DND-41 (cell line): ENCODE measurements at regions not wholly inside any gene's neighbourhood (a gene's known extent, or its start where the extent isn't known, plus 50 kb on each side); places are given as distances from the start of the nearest gene placed in this dataset.

Source experiments
- EZH2 ChIP-seq: IDR thresholded peaks from 3 replicates; pipeline ENCODE4 v1.6.1; 2012; ENCODE audit warnings: borderline replicate concordance, low read depth, mild to moderate bottlenecking, moderate library complexity, low read length, inconsistent platforms; ENCODE audit not compliant: severe bottlenecking
- TF ChIP-seq, protein P1 (sequence below): IDR thresholded peaks from 2 replicates; pipeline ENCODE4 v1.5.1; 2012; ENCODE audit warnings: borderline replicate concordance, low read length, moderate library complexity, mild to moderate bottlenecking; ENCODE audit not compliant: poor library complexity, severe bottlenecking; ENCODE audit errors: extremely low read depth

DNA sequence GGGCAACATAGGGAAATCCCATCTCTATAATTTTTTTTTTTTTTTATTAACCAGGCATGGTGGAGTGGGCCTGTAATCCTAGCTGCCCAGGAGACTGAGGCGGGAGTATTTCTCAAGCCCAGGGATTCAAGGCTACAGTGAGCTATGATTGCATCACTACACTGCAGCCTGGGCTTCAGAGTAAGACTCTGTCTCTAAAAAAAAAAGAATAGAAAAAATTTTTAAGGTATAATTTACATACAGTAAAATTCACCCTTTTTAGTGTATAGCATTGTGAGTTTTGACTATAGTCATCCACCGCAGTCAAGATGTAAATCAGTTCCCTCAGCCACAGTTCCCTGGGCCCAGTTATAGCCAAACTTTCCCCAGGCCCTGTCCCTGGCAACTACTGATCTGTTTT is 57.1 kb upstream of the MSH6 start:
- TF ChIP-seq EZH2, result no peak
- TF ChIP-seq, protein P1, sequence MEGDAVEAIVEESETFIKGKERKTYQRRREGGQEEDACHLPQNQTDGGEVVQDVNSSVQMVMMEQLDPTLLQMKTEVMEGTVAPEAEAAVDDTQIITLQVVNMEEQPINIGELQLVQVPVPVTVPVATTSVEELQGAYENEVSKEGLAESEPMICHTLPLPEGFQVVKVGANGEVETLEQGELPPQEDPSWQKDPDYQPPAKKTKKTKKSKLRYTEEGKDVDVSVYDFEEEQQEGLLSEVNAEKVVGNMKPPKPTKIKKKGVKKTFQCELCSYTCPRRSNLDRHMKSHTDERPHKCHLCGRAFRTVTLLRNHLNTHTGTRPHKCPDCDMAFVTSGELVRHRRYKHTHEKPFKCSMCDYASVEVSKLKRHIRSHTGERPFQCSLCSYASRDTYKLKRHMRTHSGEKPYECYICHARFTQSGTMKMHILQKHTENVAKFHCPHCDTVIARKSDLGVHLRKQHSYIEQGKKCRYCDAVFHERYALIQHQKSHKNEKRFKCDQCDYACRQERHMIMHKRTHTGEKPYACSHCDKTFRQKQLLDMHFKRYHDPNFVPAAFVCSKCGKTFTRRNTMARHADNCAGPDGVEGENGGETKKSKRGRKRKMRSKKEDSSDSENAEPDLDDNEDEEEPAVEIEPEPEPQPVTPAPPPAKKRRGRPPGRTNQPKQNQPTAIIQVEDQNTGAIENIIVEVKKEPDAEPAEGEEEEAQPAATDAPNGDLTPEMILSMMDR, result no peak
